IgD-negative memory B cell (primary cell): ENCODE measurements at regions not wholly inside any gene's neighbourhood (a gene's known extent, or its start where the extent isn't known, plus 50 kb on each side); places are given as distances from the start of the nearest gene placed in this dataset.

ENCODE experiments used
- H3K27ac Mint-ChIP-seq, 3 donors: one replicate each; pipeline ENCODE4 v1.8.0; 2020 to 2022; ENCODE audit warnings: mild to moderate bottlenecking in 3 of 3, mixed read lengths in 3 of 3, moderate library complexity in 1 of 3
- H3K27me3 Mint-ChIP-seq: one replicate; pipeline ENCODE4 v1.8.0; 2021; ENCODE audit warnings: mixed read lengths
- H3K36me3 Mint-ChIP-seq: one replicate; pipeline ENCODE4 v1.8.0; 2020; ENCODE audit warnings: mild to moderate bottlenecking, mixed read lengths
- H3K4me1 Mint-ChIP-seq, 3 donors: one replicate each; pipeline ENCODE4 v1.8.0; 2020 to 2022; ENCODE audit warnings: mixed read lengths in 3 of 3, mild to moderate bottlenecking in 1 of 3
- H3K4me3 Mint-ChIP-seq, 4 donors: one replicate each; pipeline ENCODE4 v1.8.0; 2020 to 2022; ENCODE audit warnings: mild to moderate bottlenecking in 4 of 4, mixed read lengths in 4 of 4, moderate library complexity in 3 of 4
- H3K9me3 Mint-ChIP-seq, 3 donors: one replicate each; pipeline ENCODE4 v1.8.0; 2020 to 2021; ENCODE audit warnings: mixed read lengths in 3 of 3, mild to moderate bottlenecking in 1 of 3

GRCh38 chr17:36661047-36661666 is 59.8 kb downstream of the MRM1 start:
- H3K27ac Mint-ChIP-seq, result no peak overlapping the region
- H3K4me3 Mint-ChIP-seq, result no peak overlapping the region
- H3K27me3 Mint-ChIP-seq, result peaks cover 42% of the 10 kb centered on the region
- no peaks in the 10 kb centered on the region for H3K9me3 Mint-ChIP-seq
- peaks cover 2% of the 10 kb centered on the region for H3K36me3 Mint-ChIP-seq
- H3K4me1 Mint-ChIP-seq, result peaks cover 0 to 5% (median 0%) of the 10 kb centered on the region in 3 donors

GRCh38 chr17:36661688-36662087 is 60.3 kb downstream of the MRM1 start:
- H3K27me3 Mint-ChIP-seq, result peaks cover 38% of the 10 kb centered on the region
- peaks cover 0 to 5% (median 0%) of the 10 kb centered on the region in 3 donors for H3K4me1 Mint-ChIP-seq
- H3K9me3 Mint-ChIP-seq, result no peaks in the 10 kb centered on the region
- H3K36me3 Mint-ChIP-seq, result peaks cover 3% of the 10 kb centered on the region
- no peak overlapping the region for H3K27ac Mint-ChIP-seq
- no peak overlapping the region for H3K4me3 Mint-ChIP-seq

- Mint-ChIP-seq H3K27ac (no peak overlapping the region), H3K4me3 (no peak overlapping the region), H3K36me3 (peaks cover 2% of the 10 kb centered on the region), H3K27me3 (peaks cover 14% of the 10 kb centered on the region), H3K9me3 (no peaks in the 10 kb centered on the region), H3K4me1 (no peaks in the 10 kb centered on the region)
Observed at GRCh38 chr17:36665417-36665816, 64.0 kb downstream of the MRM1 start.

- Mint-ChIP-seq H3K27me3 (peaks cover 11% of the 10 kb centered on the region), H3K4me1 (no peaks in the 10 kb centered on the region), H3K9me3 (no peaks in the 10 kb centered on the region), H3K27ac (no peak overlapping the region), H3K4me3 (no peak overlapping the region), H3K36me3 (peaks cover 2% of the 10 kb centered on the region)
Observed at GRCh38 chr17:36667922-36668321, 66.5 kb downstream of the MRM1 start.

DNA sequence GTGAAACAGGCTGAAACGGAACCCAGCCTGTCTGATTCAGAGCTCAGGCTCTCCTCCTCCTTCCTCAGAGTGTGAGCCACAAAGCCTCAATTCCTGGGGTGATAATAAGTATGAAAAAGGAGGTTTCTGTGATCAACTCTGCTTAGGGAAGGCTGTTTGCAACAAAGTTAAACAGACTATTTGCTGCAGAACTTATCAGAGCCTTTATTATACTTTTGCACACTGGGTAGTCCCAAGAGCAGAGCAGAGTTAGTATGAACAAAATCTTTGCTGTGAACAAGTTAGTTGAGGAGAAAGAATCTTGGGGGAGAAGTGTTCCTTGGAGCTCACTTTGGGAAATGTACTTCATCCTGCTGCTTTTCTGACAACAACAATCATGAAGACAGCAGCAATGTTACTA is 67.4 kb downstream of the MRM1 start:
- Mint-ChIP-seq H3K36me3 (peaks cover 2% of the 10 kb centered on the region), H3K9me3 (no peaks in the 10 kb centered on the region), H3K4me1 (no peaks in the 10 kb centered on the region), H3K27ac (peak overlapping the region in 1 of 3 donors; percentile 43), H3K4me3 (no peak overlapping the region), H3K27me3 (peaks cover 10% of the 10 kb centered on the region)

- Mint-ChIP-seq H3K4me1 (peaks cover 7 to 8% (median 8%) of the 10 kb centered on the region in 3 donors), H3K36me3 (peaks cover 2% of the 10 kb centered on the region), H3K4me3 (no peak overlapping the region), H3K27ac (peak overlapping the region in 1 of 3 donors; percentile 31), H3K9me3 (no peaks in the 10 kb centered on the region), H3K27me3 (peaks cover 2% of the 10 kb centered on the region)
Observed at GRCh38 chr17:36671144-36671543, 69.8 kb downstream of the MRM1 start.

- peaks cover 7 to 8% (median 8%) of the 10 kb centered on the region in 3 donors for H3K4me1 Mint-ChIP-seq
- no peaks in the 10 kb centered on the region for H3K9me3 Mint-ChIP-seq
- H3K27ac Mint-ChIP-seq, result peak overlapping the region in 1 of 3 donors; percentile 48
- no peaks in the 10 kb centered on the region for H3K36me3 Mint-ChIP-seq
- no peak overlapping the region for H3K4me3 Mint-ChIP-seq
- H3K27me3 Mint-ChIP-seq, result peaks cover 2% of the 10 kb centered on the region
Observed at GRCh38 chr17:36672403-36672918, 71.1 kb downstream of the MRM1 start.

DNA sequence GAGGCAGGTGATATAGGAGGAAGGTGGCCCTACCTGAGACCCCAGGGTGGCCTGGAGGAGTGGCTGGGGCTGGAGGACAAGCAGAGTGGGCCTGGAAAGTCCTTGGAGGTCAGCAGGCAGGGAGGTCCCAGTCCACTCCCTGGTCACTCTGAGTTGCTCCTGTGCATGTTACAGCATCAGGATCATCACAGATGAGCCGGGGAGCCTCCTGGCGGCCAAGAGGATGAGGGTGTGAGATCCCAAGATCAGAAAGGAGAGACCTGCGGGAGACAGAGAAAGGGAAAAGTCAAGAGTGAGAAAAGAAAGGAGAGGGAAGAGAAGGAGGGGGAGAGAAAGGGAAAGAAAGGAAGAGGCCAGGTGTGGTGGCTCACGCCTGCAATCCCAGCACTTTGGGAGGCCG is 71.7 kb downstream of the MRM1 start:
- Mint-ChIP-seq H3K4me1 (peaks cover 7 to 8% (median 8%) of the 10 kb centered on the region in 3 donors), H3K9me3 (no peaks in the 10 kb centered on the region), H3K4me3 (no peak overlapping the region)

GRCh38 chr17:36673637-36674277 is 72.4 kb downstream of the MRM1 start:
- Mint-ChIP-seq H3K27me3 (peaks cover 2% of the 10 kb centered on the region), H3K36me3 (no peaks in the 10 kb centered on the region), H3K27ac (peak overlapping the region in 1 of 3 donors; percentile 53), H3K9me3 (no peaks in the 10 kb centered on the region), H3K4me3 (no peak overlapping the region), H3K4me1 (peaks cover 7 to 8% (median 8%) of the 10 kb centered on the region in 3 donors)

More for the DNA sequence above, 71.7 kb downstream of the MRM1 start:
- Mint-ChIP-seq H3K27me3 (peaks cover 2% of the 10 kb centered on the region), H3K27ac (peak overlapping the region in 1 of 3 donors; percentile 48), H3K36me3 (no peaks in the 10 kb centered on the region)

DNA sequence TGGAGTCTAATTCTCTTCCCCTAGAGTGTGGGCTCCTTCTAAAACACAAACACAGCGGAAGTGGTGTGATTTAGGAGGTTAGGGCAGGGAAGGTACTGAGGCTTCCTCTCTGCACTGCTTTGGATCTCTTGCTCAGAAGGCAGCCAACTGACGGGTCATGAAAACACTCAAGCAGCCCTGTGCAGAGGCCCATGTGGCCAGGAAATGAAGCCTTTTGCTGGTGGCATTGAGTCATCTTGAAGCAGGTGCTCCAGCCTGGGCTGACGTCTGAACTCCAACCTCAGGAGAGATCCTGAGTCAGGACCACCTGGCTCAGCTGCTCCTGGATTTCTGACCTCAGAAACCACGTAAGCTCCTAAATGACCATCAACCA is 72.9 kb downstream of the MRM1 start:
- Mint-ChIP-seq H3K4me1 (peaks cover 7 to 8% (median 8%) of the 10 kb centered on the region in 3 donors), H3K27me3 (peaks cover 2% of the 10 kb centered on the region), H3K4me3 (no peak overlapping the region), H3K27ac (no peak overlapping the region), H3K9me3 (no peaks in the 10 kb centered on the region), H3K36me3 (no peaks in the 10 kb centered on the region)

DNA sequence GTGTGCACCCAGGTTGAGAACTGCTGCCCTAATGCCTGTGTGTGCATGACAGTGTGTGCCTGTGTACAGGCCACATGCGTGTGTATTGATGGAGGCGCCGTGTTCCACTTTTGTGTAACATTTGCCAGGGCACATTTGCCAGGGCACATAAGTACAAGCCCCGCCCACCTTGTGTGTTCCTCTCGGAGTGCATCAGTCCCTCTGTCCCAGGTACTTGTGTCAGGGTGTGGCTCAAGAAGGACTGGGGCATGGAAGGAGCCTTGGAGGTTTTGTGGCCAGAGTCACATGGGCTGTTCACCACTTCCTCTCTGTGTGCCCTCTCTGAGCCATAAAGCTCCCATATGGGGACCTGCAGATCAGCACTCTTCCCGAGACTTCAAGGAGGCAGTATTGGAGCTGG is 73.9 kb downstream of the MRM1 start:
- no peaks in the 10 kb centered on the region for H3K36me3 Mint-ChIP-seq
- no peaks in the 10 kb centered on the region for H3K9me3 Mint-ChIP-seq
- peak overlapping the region in 1 of 3 donors; percentile 93 for H3K27ac Mint-ChIP-seq
- peak overlapping the region in 1 of 4 donors; percentile 89 for H3K4me3 Mint-ChIP-seq
- peaks cover 7 to 8% (median 8%) of the 10 kb centered on the region in 3 donors for H3K4me1 Mint-ChIP-seq
- H3K27me3 Mint-ChIP-seq, result peaks cover 2% of the 10 kb centered on the region

DNA sequence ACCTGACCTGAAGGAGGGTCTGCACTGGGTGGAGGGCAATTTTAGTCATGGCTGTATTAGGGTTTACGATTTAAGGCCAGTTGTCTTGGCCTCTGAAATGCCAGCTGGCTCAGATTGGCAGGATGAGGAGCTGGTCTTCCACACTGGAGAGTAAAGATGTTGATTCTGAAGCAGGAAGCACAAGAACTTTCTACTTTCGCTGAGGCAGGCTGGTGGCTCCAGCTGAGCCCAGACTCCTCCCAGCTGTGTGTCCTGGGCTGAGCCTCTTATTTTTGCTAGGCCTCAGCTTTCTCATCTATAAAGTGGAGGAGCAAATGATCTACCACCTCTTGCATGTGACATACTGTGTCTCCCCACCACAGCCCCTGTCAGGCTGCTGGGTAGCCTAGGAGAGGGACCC is 74.4 kb downstream of the MRM1 start:
- H3K27me3 Mint-ChIP-seq, result peaks cover 2% of the 10 kb centered on the region
- H3K36me3 Mint-ChIP-seq, result no peaks in the 10 kb centered on the region
- peaks cover 7 to 8% (median 8%) of the 10 kb centered on the region in 3 donors for H3K4me1 Mint-ChIP-seq
- H3K4me3 Mint-ChIP-seq, result peak overlapping the region in 1 of 4 donors; percentile 89
- peak overlapping the region in 1 of 3 donors; percentile 93 for H3K27ac Mint-ChIP-seq
- no peaks in the 10 kb centered on the region for H3K9me3 Mint-ChIP-seq

- Mint-ChIP-seq H3K4me1 (peaks cover 5 to 8% (median 8%) of the 10 kb centered on the region in 3 donors), H3K27me3 (peaks cover 3% of the 10 kb centered on the region), H3K27ac (no peak overlapping the region), H3K36me3 (no peaks in the 10 kb centered on the region), H3K4me3 (no peak overlapping the region), H3K9me3 (no peaks in the 10 kb centered on the region)
Observed at GRCh38 chr17:36679815-36680467, 78.6 kb downstream of the MRM1 start.

DNA sequence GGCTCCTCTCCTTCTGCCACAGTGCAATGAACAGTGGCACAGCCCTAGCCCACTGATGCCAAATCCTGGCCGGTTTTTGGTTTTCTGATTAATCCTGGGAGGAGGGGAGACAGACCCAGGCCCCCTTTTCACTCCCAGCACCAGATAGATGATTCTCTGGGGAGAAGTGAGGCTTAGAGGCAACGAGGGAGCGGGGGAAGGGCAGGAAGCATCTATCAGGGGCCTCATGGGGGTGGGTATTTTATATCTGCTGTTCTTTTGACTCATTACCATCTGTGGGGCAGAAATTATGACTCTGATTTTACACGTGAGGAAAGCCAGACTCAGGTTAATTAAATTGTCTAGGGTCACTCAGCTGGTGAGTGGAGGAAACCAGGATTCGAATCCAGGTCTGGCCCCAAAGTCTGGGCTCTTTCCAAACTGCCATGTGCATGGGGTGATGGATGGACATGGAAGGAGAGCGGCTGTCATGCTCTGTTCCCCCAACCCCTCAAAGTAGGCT is 79.4 kb downstream of the MRM1 start:
- H3K9me3 Mint-ChIP-seq, result no peaks in the 10 kb centered on the region
- peaks cover 2% of the 10 kb centered on the region for H3K27me3 Mint-ChIP-seq
- H3K4me3 Mint-ChIP-seq, result no peak overlapping the region
- H3K27ac Mint-ChIP-seq, result no peak overlapping the region
- no peaks in the 10 kb centered on the region for H3K36me3 Mint-ChIP-seq
- peaks cover 0 to 4% (median 1%) of the 10 kb centered on the region in 3 donors for H3K4me1 Mint-ChIP-seq

- no peaks in the 10 kb centered on the region for H3K4me1 Mint-ChIP-seq
- no peak overlapping the region for H3K4me3 Mint-ChIP-seq
- H3K36me3 Mint-ChIP-seq, result no peaks in the 10 kb centered on the region
- H3K27ac Mint-ChIP-seq, result no peak overlapping the region
- peaks cover 0 to 3% (median 0%) of the 10 kb centered on the region in 3 donors for H3K9me3 Mint-ChIP-seq
- H3K27me3 Mint-ChIP-seq, result peaks cover 6% of the 10 kb centered on the region
Observed at GRCh38 chr17:36682773-36683172, 81.4 kb downstream of the MRM1 start.
